ENCODE measurements at regions not wholly inside any gene's neighbourhood (a gene's known extent, or its start where the extent isn't known, plus 50 kb on each side); places are given as distances from the start of the nearest gene placed in this dataset.

DNA sequence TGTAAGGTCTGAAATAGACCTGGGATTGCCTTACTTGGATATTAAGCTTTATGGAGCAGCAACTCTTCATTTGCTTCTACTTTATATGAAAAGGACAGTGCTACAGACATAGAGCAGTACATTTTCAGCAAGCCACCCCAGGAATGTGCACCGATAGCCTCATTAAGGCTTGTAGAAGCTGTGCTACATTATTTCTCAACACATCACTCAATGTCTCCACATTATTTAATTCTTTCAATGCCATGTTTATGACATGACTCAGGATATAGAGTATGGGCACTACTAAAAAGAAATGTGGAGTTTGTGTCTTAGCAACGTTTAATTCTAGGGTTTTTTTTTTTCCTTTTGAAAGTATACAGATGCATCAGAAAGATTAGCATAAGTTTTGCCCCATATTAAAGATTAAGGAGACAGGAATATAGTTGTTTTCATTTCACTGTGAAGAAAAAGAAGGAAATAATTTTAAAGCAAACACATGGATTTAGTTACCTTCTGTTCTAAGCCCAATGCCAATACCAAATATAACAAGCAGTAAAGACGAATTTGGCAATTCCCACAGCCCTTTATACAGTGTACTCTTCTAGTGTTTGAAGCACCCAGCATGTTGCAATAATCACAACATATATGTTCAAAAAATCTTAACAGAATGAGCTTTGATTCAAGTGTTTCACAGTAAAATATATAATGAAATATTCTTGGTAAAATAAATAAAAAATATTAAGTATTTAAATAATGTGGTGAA, 2140.1 kb upstream of the AGA start:
- H3K4me3 ChIP-seq (ENCODE audit: low read depth, low read length) = no peak overlapping the region
- no peak for TF ChIP-seq CTCF (IDR thresholded peaks at IDR 0.05; ENCODE audit: insufficient read depth, low read length)
- DNase-seq (ENCODE audit: low read depth) = no peak

- TF ChIP-seq CTCF (IDR thresholded peaks at IDR 0.05; ENCODE audit: insufficient read depth, low read length) = no peak
- H3K4me3 ChIP-seq (ENCODE audit: low read depth, low read length) = no peak overlapping the region
- DNase-seq (ENCODE audit: low read depth) = no peak
Measured at GRCh38 chr4:179583221-179583620, 2141.0 kb upstream of the AGA start.

- TF ChIP-seq CTCF (IDR thresholded peaks at IDR 0.05; ENCODE audit: insufficient read depth, low read length) = no peak
- DNase-seq (ENCODE audit: low read depth) = no peak
- no peak overlapping the region for H3K4me3 ChIP-seq (ENCODE audit: low read depth, low read length)
Measured at GRCh38 chr4:179584101-179584500, 2141.9 kb upstream of the AGA start.

DNA sequence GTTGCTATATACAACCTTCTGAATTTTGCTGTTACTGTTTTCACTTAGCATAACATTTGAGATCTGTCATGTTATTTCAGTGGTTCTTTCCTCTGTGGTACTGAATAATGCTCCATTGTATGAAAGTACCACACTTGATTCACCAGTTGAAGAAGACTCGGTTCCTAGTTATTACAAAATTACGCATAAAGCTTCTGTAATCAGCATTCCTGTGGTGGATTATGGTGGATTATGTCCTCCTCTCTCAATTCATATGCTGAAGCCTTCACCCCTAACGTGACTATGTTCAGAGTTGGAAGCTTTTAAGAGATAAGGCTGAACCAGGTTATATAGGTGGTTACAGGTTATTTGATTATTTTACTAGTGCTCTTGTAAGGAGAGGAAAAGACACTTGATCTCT, 2143.5 kb upstream of the AGA start:
- H3K4me3 ChIP-seq (ENCODE audit: low read depth, low read length) = no peak overlapping the region
- no peak for DNase-seq (ENCODE audit: low read depth)
- TF ChIP-seq CTCF (IDR thresholded peaks at IDR 0.05; ENCODE audit: insufficient read depth, low read length) = no peak

- no peak for DNase-seq (ENCODE audit: low read depth)
- no peak for TF ChIP-seq CTCF (IDR thresholded peaks at IDR 0.05; ENCODE audit: insufficient read depth, low read length)
- no peak overlapping the region for H3K4me3 ChIP-seq (ENCODE audit: low read depth, low read length)
Measured at GRCh38 chr4:179586460-179586859, 2144.2 kb upstream of the AGA start.

DNA sequence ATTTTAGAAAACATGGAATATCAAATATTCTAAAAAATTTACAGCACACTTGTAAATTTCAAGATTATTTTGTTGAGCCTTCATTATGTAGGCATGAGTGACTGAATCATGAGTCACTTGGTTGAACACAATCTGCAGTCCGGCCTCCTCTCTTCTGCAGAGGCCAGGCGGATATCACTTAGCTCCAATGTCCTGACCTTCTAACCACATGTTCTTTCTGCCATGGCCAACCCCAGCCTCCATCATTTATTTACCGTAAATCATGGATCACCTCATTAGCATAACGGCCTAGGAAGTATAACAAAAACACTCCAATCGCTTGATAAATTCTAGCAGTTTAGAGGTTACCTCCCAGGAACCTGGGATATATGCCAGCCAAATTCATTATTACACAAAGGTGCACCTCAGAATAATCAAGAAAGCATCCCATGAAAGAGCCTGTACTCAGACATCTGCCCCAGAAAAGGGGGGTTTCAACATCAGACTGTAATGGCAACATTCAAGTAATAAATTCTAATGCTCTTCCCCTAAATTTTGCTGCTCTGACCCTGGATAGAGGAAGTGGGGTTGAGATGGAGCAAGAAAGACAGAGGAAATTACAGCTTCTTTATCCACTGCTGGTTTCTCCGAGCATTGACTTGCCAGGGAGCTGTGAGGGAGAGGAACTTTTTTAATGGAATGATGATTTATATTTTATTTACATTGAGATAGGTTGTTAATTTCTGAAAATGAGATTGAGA, 2153.6 kb upstream of the AGA start:
- no peak for TF ChIP-seq CTCF (IDR thresholded peaks at IDR 0.05; ENCODE audit: insufficient read depth, low read length)
- H3K4me3 ChIP-seq (ENCODE audit: low read depth, low read length) = no peak overlapping the region
- DNase-seq (ENCODE audit: low read depth) = peak; percentile 2
